GM10266 (cell line): ENCODE measurements at regions not wholly inside any gene's neighbourhood (a gene's known extent, or its start where the extent isn't known, plus 50 kb on each side); places are given as distances from the start of the nearest gene placed in this dataset.

Experiments
- DNase-seq: peaks from one replicate; pipeline ENCODE4 v3.0.0; 2012; ENCODE audit errors: extremely low spot score
- CTCF ChIP-seq: IDR thresholded peaks from 2 replicates; pipeline ENCODE4 v1.5.1; 2012; ENCODE audit warnings: mild to moderate bottlenecking, low read depth; ENCODE audit not compliant: control insufficient read depth, insufficient read depth; ENCODE audit errors: missing control alignments

GRCh38 chr3:74434406-74434805 lies 180.1 kb downstream of the CNTN3 start:
- no peak for DNase-seq
- no peak for TF ChIP-seq CTCF

- TF ChIP-seq CTCF = no peak
- DNase-seq = no peak
Measured at GRCh38 chr3:74426571-74426970, 187.9 kb downstream of the CNTN3 start.

GRCh38 chr3:74423867-74424266 lies 190.6 kb downstream of the CNTN3 start:
- no peak for DNase-seq
- no peak for TF ChIP-seq CTCF

- TF ChIP-seq CTCF = no peak
- no peak for DNase-seq
Measured at GRCh38 chr3:74420538-74421124, 193.8 kb downstream of the CNTN3 start.

- no peak for DNase-seq
- TF ChIP-seq CTCF = no peak
Measured at GRCh38 chr3:74415731-74416130, 198.7 kb downstream of the CNTN3 start.

GRCh38 chr3:74413547-74414241 lies 200.8 kb downstream of the CNTN3 start:
- no peak for TF ChIP-seq CTCF
- DNase-seq = no peak

GRCh38 chr3:74410276-74410941 lies 204.1 kb downstream of the CNTN3 start:
- no peak for TF ChIP-seq CTCF
- no peak for DNase-seq
